Smooth muscle cell (in vitro differentiated cells): ENCODE measurements at regions not wholly inside any gene's neighbourhood (a gene's known extent, or its start where the extent isn't known, plus 50 kb on each side); places are given as distances from the start of the nearest gene placed in this dataset. TPM values are rescaled to one million over a fixed set of nuclear protein-coding genes. Genes with fewer than 3 reads are reported as not detected.

Experiments used
- DNase-seq: peaks from one replicate; lab custom pipeline; 2025; ENCODE audit not compliant: unreplicated experiment; lab: John Stamatoyannopoulos, UW
- H2AFZ ChIP-seq: fragments of 200-600 bp; sonication (generic); 2 replicates; pipeline ENCODE4 v1.6.0; 2016; ENCODE audit warnings: antibody characterized with exemption, low read depth, mild to moderate bottlenecking
- H3F3A ChIP-seq: fragments of 200-600 bp; sonication (generic); 2 replicates; pipeline ENCODE4 v1.6.0; 2017; ENCODE audit warnings: antibody characterized with exemption, low read depth
- H3K27ac ChIP-seq: fragments of 200-600 bp; sonication (generic); 2 replicates; pipeline ENCODE4 v1.5.1; 2016; ENCODE audit warnings: low read depth, mild to moderate bottlenecking
- H3K27me3 ChIP-seq: fragments of 200-600 bp; sonication (generic); 2 replicates; pipeline ENCODE4 v1.6.1; 2016; ENCODE audit warnings: low read depth, mild to moderate bottlenecking
- H3K36me3 ChIP-seq: fragments of 200-600 bp; sonication (generic); 2 replicates; pipeline ENCODE4 v1.5.1; 2016; ENCODE audit warnings: low read depth
- H3K4me1 ChIP-seq: fragments of 200-600 bp; sonication (generic); 2 replicates; pipeline ENCODE4 v1.5.1; 2016; ENCODE audit warnings: low read depth
- H3K4me2 ChIP-seq: fragments of 200-600 bp; sonication (generic); 2 replicates; pipeline ENCODE4 v1.6.0; 2016; ENCODE audit warnings: mild to moderate bottlenecking
- H3K4me3 ChIP-seq: fragments of 200-600 bp; sonication (generic); 2 replicates; pipeline ENCODE4 v1.5.1; 2016; ENCODE audit warnings: mild to moderate bottlenecking
- H3K79me2 ChIP-seq: fragments of 200-600 bp; sonication (generic); 2 replicates; pipeline ENCODE4 v1.6.0; 2016; ENCODE audit warnings: low read depth, mild to moderate bottlenecking
- H3K9ac ChIP-seq: fragments of 200-600 bp; sonication (generic); 2 replicates; pipeline ENCODE4 v1.6.0; 2016; ENCODE audit warnings: low read depth
- H3K9me3 ChIP-seq: fragments of 200-600 bp; sonication (generic); replicated peaks from 2 replicates; pipeline ENCODE4 v1.5.1; 2016; ENCODE audit warnings: low read depth
- H4K20me1 ChIP-seq: fragments of 200-600 bp; sonication (generic); 2 replicates; pipeline ENCODE4 v1.6.0; 2016; ENCODE audit warnings: low read depth
- CTCF ChIP-seq: fragments of 200-600 bp; sonication (generic); IDR thresholded peaks from 2 replicates; pipeline ENCODE4 v1.5.1; 2017; ENCODE audit warnings: borderline replicate concordance, mild to moderate bottlenecking, antibody characterized with exemption; ENCODE audit not compliant: insufficient read depth, poor library complexity, severe bottlenecking
- WGBS: methylation state at CpG from one replicate; pipeline ENCODE4 v1.1.7; 2016; ENCODE audit warnings: low lambda C conversion rate; 5-methylcytosine and 5-hydroxymethylcytosine counted together
- small RNA-seq: library from RNA; depleted of rRNA; stranded (forward); fragments of <200 nt; gene quantifications from one replicate; pipeline ENCODE3, GENCODE V24; 2014

- no peaks in the 10 kb centered on the region for H3F3A ChIP-seq
Observed at GRCh38 chrX:22934640-22935039, 65.1 kb upstream of the DDX53 start.

GRCh38 chrX:22944945-22945344, 54.8 kb upstream of the DDX53 start:
- Histone ChIP-seq H3K27me3 (no peaks in the 10 kb centered on the region), H3K4me3 (no peak overlapping the region), H3K36me3 (no peaks in the 10 kb centered on the region), H4K20me1 (no peaks in the 10 kb centered on the region), H3K9ac (no peak overlapping the region), H3K79me2 (no peaks in the 10 kb centered on the region), H3K4me1 (no peaks in the 10 kb centered on the region), H3K9me3 (no peaks in the 10 kb centered on the region), H3K27ac (no peak overlapping the region), H3F3A (no peaks in the 10 kb centered on the region), H2AFZ (no peak overlapping the region), H3K4me2 (no peak overlapping the region)
- no peak for TF ChIP-seq CTCF
- 100% methylated on average over 1 of the region's 1 CpG for WGBS
- no peak for DNase-seq

More at GRCh38 chrX:22934640-22935039, 65.1 kb upstream of the DDX53 start:
- Histone ChIP-seq H3K4me1 (no peaks in the 10 kb centered on the region), H4K20me1 (no peaks in the 10 kb centered on the region), H3K27ac (no peak overlapping the region), H3K9ac (no peak overlapping the region), H3K36me3 (no peaks in the 10 kb centered on the region), H3K4me3 (no peak overlapping the region), H2AFZ (no peak overlapping the region), H3K9me3 (no peaks in the 10 kb centered on the region), H3K27me3 (no peaks in the 10 kb centered on the region), H3K4me2 (no peak overlapping the region), H3K79me2 (no peaks in the 10 kb centered on the region)
- DNase-seq, result no peak
- 78% methylated on average over 2 of the region's 2 CpGs for WGBS
- TF ChIP-seq CTCF, result no peak

Small RNAs in the stretch of these regions (small RNA-seq; reads per million reads assigned to genes)
- gene RNU6-266P, result not detected
